WERI-Rb-1 (cell line): ENCODE measurements at regions not wholly inside any gene's neighbourhood (a gene's known extent, or its start where the extent isn't known, plus 50 kb on each side); places are given as distances from the start of the nearest gene placed in this dataset.

Experiments
- DNase-seq: peaks from one replicate; pipeline ENCODE4 v3.0.0-alpha.2; 2020
- H3K27ac ChIP-seq: fragments of 250-450 bp; sonication (Bioruptor Pico); 2 replicates; pipeline ENCODE4 v1.5.1; 2020; ENCODE audit warnings: mild to moderate bottlenecking, moderate library complexity
- H3K27me3 ChIP-seq: fragments of 250-450 bp; sonication (Bioruptor Pico); 2 replicates; pipeline ENCODE4 v1.5.1; 2021; ENCODE audit warnings: mild to moderate bottlenecking, low read depth, moderate library complexity; ENCODE audit not compliant: insufficient read depth, severe bottlenecking
- H3K36me3 ChIP-seq: fragments of 250-450 bp; sonication (Bioruptor Pico); 2 replicates; pipeline ENCODE4 v1.5.1; 2020; ENCODE audit warnings: mild to moderate bottlenecking, moderate library complexity
- H3K4me3 ChIP-seq: 2 replicates; pipeline ENCODE4 v1.5.1; 2011; ENCODE audit warnings: low read depth, mild to moderate bottlenecking, control low read depth, low read length
- H3K9me3 ChIP-seq: fragments of 250-450 bp; sonication (Bioruptor Pico); 2 replicates; pipeline ENCODE4 v1.5.1; 2021; ENCODE audit warnings: mild to moderate bottlenecking, moderate library complexity; ENCODE audit not compliant: severe bottlenecking
- CTCF ChIP-seq: IDR thresholded peaks from 2 replicates; pipeline ENCODE4 v1.5.1; 2011; ENCODE audit warnings: low read depth, mild to moderate bottlenecking, control low read depth, inconsistent platforms, low read length

- peaks cover 47% of the 10 kb centered on the region for H3K27me3 ChIP-seq
- no peak overlapping the region for H3K27ac ChIP-seq
- TF ChIP-seq CTCF: no peak
- no peak for DNase-seq
- no peak overlapping the region for H3K4me3 ChIP-seq
- H3K36me3 ChIP-seq: no peaks in the 10 kb centered on the region
- no peaks in the 10 kb centered on the region for H3K9me3 ChIP-seq
Measured at GRCh38 chr5:135718651-135719050, 115.8 kb upstream of the SLC25A48 start.

GRCh38 chr5:135718151-135718550, 116.3 kb upstream of the SLC25A48 start:
- Histone ChIP-seq H3K9me3 (no peaks in the 10 kb centered on the region), H3K27me3 (peaks cover 52% of the 10 kb centered on the region)
- no peak for DNase-seq

GRCh38 chr5:135715267-135716055, 119.0 kb upstream of the SLC25A48 start:
- no peaks in the 10 kb centered on the region for H3K36me3 ChIP-seq
- H3K27ac ChIP-seq: no peak overlapping the region
- H3K4me3 ChIP-seq: no peak overlapping the region
- no peak for TF ChIP-seq CTCF
- H3K9me3 ChIP-seq: no peaks in the 10 kb centered on the region
- H3K27me3 ChIP-seq: peaks cover 68% of the 10 kb centered on the region
- DNase-seq: no peak

More at GRCh38 chr5:135718151-135718550, 116.3 kb upstream of the SLC25A48 start:
- H3K36me3 ChIP-seq: no peaks in the 10 kb centered on the region
- TF ChIP-seq CTCF: no peak
- no peak overlapping the region for H3K4me3 ChIP-seq
- H3K27ac ChIP-seq: no peak overlapping the region

GRCh38 chr5:135714126-135714894, 120.2 kb upstream of the SLC25A48 start:
- no peaks in the 10 kb centered on the region for H3K9me3 ChIP-seq
- no peak overlapping the region for H3K27ac ChIP-seq
- H3K36me3 ChIP-seq: no peaks in the 10 kb centered on the region
- peaks cover 75% of the 10 kb centered on the region for H3K27me3 ChIP-seq
- no peak for TF ChIP-seq CTCF
- no peak overlapping the region for H3K4me3 ChIP-seq
- no peak for DNase-seq

- H3K27me3 ChIP-seq: peaks cover 82% of the 10 kb centered on the region
- no peak for DNase-seq
- TF ChIP-seq CTCF: no peak
- no peaks in the 10 kb centered on the region for H3K36me3 ChIP-seq
- H3K9me3 ChIP-seq: no peaks in the 10 kb centered on the region
- H3K4me3 ChIP-seq: no peak overlapping the region
- H3K27ac ChIP-seq: no peak overlapping the region
Measured at GRCh38 chr5:135713161-135713915, 121.1 kb upstream of the SLC25A48 start.
